ENCODE measurements at regions not wholly inside any gene's neighbourhood (a gene's known extent, or its start where the extent isn't known, plus 50 kb on each side); places are given as distances from the start of the nearest gene placed in this dataset.

DNA sequence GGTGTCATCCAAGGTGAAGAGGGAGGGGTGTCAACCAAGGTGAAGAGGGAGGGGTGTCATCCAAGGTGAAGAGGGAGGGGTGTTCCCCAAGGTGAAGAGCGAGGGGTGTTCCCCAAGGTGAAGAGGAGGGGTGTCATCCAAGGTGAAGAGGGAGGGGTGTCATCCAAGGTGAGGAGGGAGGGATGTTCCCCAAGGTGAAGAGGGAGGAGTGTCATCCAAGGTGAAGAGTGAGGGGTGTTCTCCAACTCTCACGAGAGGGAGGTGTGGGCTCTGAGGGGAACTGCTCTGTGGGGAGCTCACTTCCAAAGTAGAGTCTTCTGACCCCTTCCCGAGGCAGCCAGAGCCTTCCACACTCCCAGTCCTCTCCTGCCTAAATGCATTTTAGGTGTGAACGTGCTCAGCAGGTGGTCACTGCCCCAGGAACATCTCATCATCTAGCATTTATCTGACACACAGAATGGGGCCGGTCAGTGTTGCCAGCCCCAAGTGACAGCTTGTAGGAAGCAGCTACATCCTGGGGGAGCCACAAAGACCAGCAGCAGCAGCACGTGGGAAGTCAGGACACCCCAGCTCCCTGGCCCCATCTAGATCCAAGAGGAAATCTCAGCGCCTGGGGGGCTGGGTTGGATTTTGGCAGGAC, 323.8 kb downstream of the GLRX3 start:
- WGBS, 2 donors: 61 to 75% methylated on average over 4 to 7 of the region's 7 CpGs
- no peaks in the 10 kb centered on the region for H3K27me3 ChIP-seq
- H3K36me3 ChIP-seq: no peaks in the 10 kb centered on the region
- H3K27ac ChIP-seq: no peak overlapping the region
- H3K4me1 ChIP-seq: no peaks in the 10 kb centered on the region
- TF ChIP-seq, protein P1, sequence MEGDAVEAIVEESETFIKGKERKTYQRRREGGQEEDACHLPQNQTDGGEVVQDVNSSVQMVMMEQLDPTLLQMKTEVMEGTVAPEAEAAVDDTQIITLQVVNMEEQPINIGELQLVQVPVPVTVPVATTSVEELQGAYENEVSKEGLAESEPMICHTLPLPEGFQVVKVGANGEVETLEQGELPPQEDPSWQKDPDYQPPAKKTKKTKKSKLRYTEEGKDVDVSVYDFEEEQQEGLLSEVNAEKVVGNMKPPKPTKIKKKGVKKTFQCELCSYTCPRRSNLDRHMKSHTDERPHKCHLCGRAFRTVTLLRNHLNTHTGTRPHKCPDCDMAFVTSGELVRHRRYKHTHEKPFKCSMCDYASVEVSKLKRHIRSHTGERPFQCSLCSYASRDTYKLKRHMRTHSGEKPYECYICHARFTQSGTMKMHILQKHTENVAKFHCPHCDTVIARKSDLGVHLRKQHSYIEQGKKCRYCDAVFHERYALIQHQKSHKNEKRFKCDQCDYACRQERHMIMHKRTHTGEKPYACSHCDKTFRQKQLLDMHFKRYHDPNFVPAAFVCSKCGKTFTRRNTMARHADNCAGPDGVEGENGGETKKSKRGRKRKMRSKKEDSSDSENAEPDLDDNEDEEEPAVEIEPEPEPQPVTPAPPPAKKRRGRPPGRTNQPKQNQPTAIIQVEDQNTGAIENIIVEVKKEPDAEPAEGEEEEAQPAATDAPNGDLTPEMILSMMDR (IDR thresholded peaks at IDR 0.05): no peak
- TF ChIP-seq EP300 (IDR thresholded peaks at IDR 0.05) (no peak), POLR2AphosphoS5 (IDR thresholded peaks at IDR 0.05) (no peak), POLR2A (IDR thresholded peaks at IDR 0.05) (no peak)
- ATAC-seq (ENCODE audit: low FRiP score in 2 of 2) (no peak), DNase-seq (no peak)
- no peak overlapping the region for H3K4me3 ChIP-seq
- H3K9me3 ChIP-seq: no peaks in the 10 kb centered on the region

DNA sequence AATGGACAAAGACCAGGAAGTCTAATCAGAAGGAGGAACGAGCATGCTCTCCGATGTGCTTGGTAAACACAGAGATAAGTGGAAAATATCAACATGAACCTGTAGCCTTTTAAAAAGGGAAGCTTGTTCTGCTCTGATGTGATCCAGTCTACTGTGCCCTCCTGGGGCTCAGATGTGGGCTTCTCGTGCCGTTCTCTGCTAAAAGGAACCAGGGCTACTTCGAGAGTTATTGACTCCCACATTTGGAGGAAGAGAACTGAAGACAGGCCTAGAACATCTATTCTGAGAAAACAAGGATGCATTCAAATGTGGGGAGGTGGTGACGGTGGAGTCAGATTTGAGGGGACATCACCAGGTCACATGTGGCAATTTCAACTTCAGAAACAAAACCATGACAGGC, 325.4 kb downstream of the GLRX3 start:
- DNase-seq: no peak
- ATAC-seq (ENCODE audit: low FRiP score in 2 of 2): no peak
- WGBS, 2 donors: 61% methylated on average over 6 of the region's 6 CpGs

GRCh38 chr10:130463104-130463875, 327.1 kb downstream of the GLRX3 start:
- DNase-seq: no peak
- WGBS, 2 donors: 60 to 74% methylated on average over 3 to 6 of the region's 6 CpGs
- ATAC-seq (ENCODE audit: low FRiP score in 2 of 2): peak; percentile 33 to 35
- Histone ChIP-seq H3K27ac (no peak overlapping the region), H3K4me1 (no peaks in the 10 kb centered on the region), H3K27me3 (no peaks in the 10 kb centered on the region), H3K9me3 (peaks cover 0 to 13% (median 0%) of the 10 kb centered on the region in 4 donors), H3K4me3 (no peak overlapping the region), H3K36me3 (no peaks in the 10 kb centered on the region)
- TF ChIP-seq POLR2A (IDR thresholded peaks at IDR 0.05): no peak

More for the DNA sequence above, 325.4 kb downstream of the GLRX3 start:
- Histone ChIP-seq H3K27ac (no peak overlapping the region), H3K27me3 (no peaks in the 10 kb centered on the region), H3K9me3 (peaks cover 0 to 5% (median 0%) of the 10 kb centered on the region in 4 donors), H3K36me3 (no peaks in the 10 kb centered on the region), H3K4me1 (no peaks in the 10 kb centered on the region), H3K4me3 (no peak overlapping the region)
- TF ChIP-seq POLR2AphosphoS5 (IDR thresholded peaks at IDR 0.05) (no peak), EP300 (IDR thresholded peaks at IDR 0.05) (no peak), POLR2A (IDR thresholded peaks at IDR 0.05) (no peak)
- TF ChIP-seq, protein P1 (IDR thresholded peaks at IDR 0.05): no peak

- no peak overlapping the region for H3K27ac ChIP-seq
- H3K4me3 ChIP-seq: no peak overlapping the region
- ATAC-seq (ENCODE audit: low FRiP score in 2 of 2) (no peak), DNase-seq (no peak)
- TF ChIP-seq POLR2A (IDR thresholded peaks at IDR 0.05) (no peak), EP300 (IDR thresholded peaks at IDR 0.05) (no peak), POLR2AphosphoS5 (IDR thresholded peaks at IDR 0.05) (no peak)
- TF ChIP-seq, protein P1 (IDR thresholded peaks at IDR 0.05): no peak
- H3K36me3 ChIP-seq: no peaks in the 10 kb centered on the region
- H3K9me3 ChIP-seq: peaks cover 0 to 13% (median 0%) of the 10 kb centered on the region in 4 donors
- H3K4me1 ChIP-seq: no peaks in the 10 kb centered on the region
- WGBS, 2 donors: 74 to 76% methylated on average over 10 of the region's 10 CpGs
- no peaks in the 10 kb centered on the region for H3K27me3 ChIP-seq
These were observed 327.7 kb downstream of the GLRX3 start for GRCh38 chr10:130463876-130464364.

GRCh38 chr10:130464426-130464825, 328.2 kb downstream of the GLRX3 start:
- Histone ChIP-seq H3K4me3 (no peak overlapping the region), H3K36me3 (no peaks in the 10 kb centered on the region), H3K9me3 (peaks cover 0 to 13% (median 0%) of the 10 kb centered on the region in 4 donors), H3K27ac (no peak overlapping the region), H3K4me1 (no peaks in the 10 kb centered on the region), H3K27me3 (no peaks in the 10 kb centered on the region)
- 84 to 88% methylated on average over 7 of the region's 7 CpGs for WGBS, 2 donors
- DNase-seq (no peak), ATAC-seq (ENCODE audit: low FRiP score in 2 of 2) (no peak)
- TF ChIP-seq POLR2AphosphoS5 (IDR thresholded peaks at IDR 0.05): no peak
- TF ChIP-seq, protein P1 (IDR thresholded peaks at IDR 0.05): no peak
- no peak for TF ChIP-seq EP300 (IDR thresholded peaks at IDR 0.05)
- no peak for TF ChIP-seq POLR2A (IDR thresholded peaks at IDR 0.05)
